HEK293T (cell line): ENCODE measurements at regions not wholly inside any gene's neighbourhood (a gene's known extent, or its start where the extent isn't known, plus 50 kb on each side); places are given as distances from the start of the nearest gene placed in this dataset.

ENCODE experiments used
- CTCF ChIA-PET: fragments of 350-600 bp; formaldehyde crosslinking; extraction: SDS; loops from one replicate; lab custom pipeline; 2021; ENCODE audit warnings: antibody characterized with exemption, inconsistent platforms; lab: Yijun Ruan, JAX
- POLR2A ChIA-PET: fragments of 350-600 bp; formaldehyde crosslinking; extraction: SDS; loops from one replicate; lab custom pipeline; 2020; ENCODE audit warnings: antibody characterized with exemption, inconsistent platforms; lab: Yijun Ruan, JAX
- DNase-seq: peaks from one replicate; pipeline ENCODE4 v3.0.0; 2012; ENCODE audit warnings: mixed read lengths; ENCODE audit errors: extremely low spot score
- ARNT ChIP-seq: fragments of 450-650 bp; IDR thresholded peaks from 2 replicates; pipeline ENCODE4 v1.6.1; 2017; ENCODE audit warnings: mild to moderate bottlenecking
- BHLHE40 ChIP-seq: fragments of 450-650 bp; IDR thresholded peaks from 2 replicates; pipeline ENCODE4 v1.6.1; 2016; ENCODE audit warnings: mild to moderate bottlenecking, moderate library complexity, borderline replicate concordance
- CTBP1 ChIP-seq: fragments of 450-650 bp; IDR thresholded peaks from 2 replicates; pipeline ENCODE4 v1.6.1; 2016; ENCODE audit warnings: borderline replicate concordance
- ELF4 ChIP-seq: fragments of 450-650 bp; IDR thresholded peaks from 2 replicates; pipeline ENCODE4 v1.6.1; 2017; ENCODE audit warnings: antibody characterized with exemption
- FOXA1 ChIP-seq: fragments of 450-650 bp; IDR thresholded peaks from 2 replicates; pipeline ENCODE4 v1.6.1; 2016; ENCODE audit warnings: mild to moderate bottlenecking
- FOXK2 ChIP-seq: fragments of 450-650 bp; IDR thresholded peaks from 2 replicates; pipeline ENCODE4 v1.6.1; 2016; ENCODE audit warnings: mild to moderate bottlenecking
- FOXM1 ChIP-seq: fragments of 450-650 bp; IDR thresholded peaks from 2 replicates; pipeline ENCODE4 v1.6.1; 2017; ENCODE audit warnings: mild to moderate bottlenecking, borderline replicate concordance
- HDGF ChIP-seq: fragments of 450-650 bp; IDR thresholded peaks from 2 replicates; pipeline ENCODE4 v1.6.1; 2017; ENCODE audit warnings: antibody characterized with exemption, borderline replicate concordance
- L3MBTL2 ChIP-seq: fragments of 450-650 bp; conservative IDR thresholded peaks from 2 replicates; pipeline ENCODE4 v1.6.1; 2016; ENCODE audit warnings: mild to moderate bottlenecking
- LEF1 ChIP-seq: fragments of 450-650 bp; IDR thresholded peaks from 2 replicates; pipeline ENCODE4 v1.6.1; 2017; ENCODE audit warnings: mild to moderate bottlenecking, borderline replicate concordance
- NFRKB ChIP-seq: fragments of 450-650 bp; IDR thresholded peaks from 2 replicates; pipeline ENCODE4 v1.6.1; 2016; ENCODE audit warnings: mild to moderate bottlenecking, moderate library complexity
- PKNOX1 ChIP-seq: fragments of 450-650 bp; IDR thresholded peaks from 2 replicates; pipeline ENCODE4 v1.6.1; 2016
- SP1 ChIP-seq: fragments of 450-650 bp; IDR thresholded peaks from 2 replicates; pipeline ENCODE4 v1.6.1; 2017
- SUZ12 ChIP-seq: fragments of 450-650 bp; IDR thresholded peaks from 2 replicates; pipeline ENCODE4 v1.6.1; 2016; ENCODE audit warnings: mild to moderate bottlenecking
- TARDBP ChIP-seq: fragments of 450-650 bp; IDR thresholded peaks from 2 replicates; pipeline ENCODE4 v1.6.1; 2016
- ZNF384 ChIP-seq: fragments of 450-650 bp; IDR thresholded peaks from 2 replicates; pipeline ENCODE4 v1.6.1; 2016

GRCh38 chr7:85630904-85631600 lies 444.2 kb upstream of the SEMA3D start:
- no peak for TF ChIP-seq CTBP1
- no peak for TF ChIP-seq BHLHE40
- TF ChIP-seq SUZ12 = no peak
- TF ChIP-seq FOXA1 = no peak
- TF ChIP-seq PKNOX1 = no peak
- no peak for TF ChIP-seq ELF4
- no peak for TF ChIP-seq ARNT
- no peak for TF ChIP-seq HDGF
- TF ChIP-seq L3MBTL2 = no peak
- no peak for TF ChIP-seq LEF1
- no peak for TF ChIP-seq ZNF384
- no peak for TF ChIP-seq FOXM1
- TF ChIP-seq SP1 = no peak
- TF ChIP-seq FOXK2 = no peak
- ChIA-PET POLR2A (no interaction called here), CTCF (no interaction called here)
- DNase-seq = no peak

GRCh38 chr7:85627791-85628586 lies 441.1 kb upstream of the SEMA3D start:
- CTCF ChIA-PET = no interaction called here
- POLR2A ChIA-PET = no interaction called here
- TF ChIP-seq SP1 = no peak
- no peak for TF ChIP-seq ZNF384
- no peak for TF ChIP-seq PKNOX1
- TF ChIP-seq LEF1 = no peak
- TF ChIP-seq L3MBTL2 = no peak
- no peak for TF ChIP-seq BHLHE40
- TF ChIP-seq ARNT = no peak
- no peak for TF ChIP-seq TARDBP
- no peak for TF ChIP-seq FOXM1
- TF ChIP-seq ELF4 = no peak
- DNase-seq = no peak

- no peak for DNase-seq
- TF ChIP-seq NFRKB (no peak), FOXM1 (no peak), ARNT (no peak), BHLHE40 (no peak), ZNF384 (no peak), LEF1 (no peak), FOXK2 (no peak), SUZ12 (no peak), CTBP1 (no peak), L3MBTL2 (no peak)
- ChIA-PET POLR2A (no interaction called here), CTCF (no interaction called here)
Observed at GRCh38 chr7:85622059-85622458, 435.2 kb upstream of the SEMA3D start.

- ChIA-PET CTCF (no interaction called here), POLR2A (no interaction called here)
- no peak for DNase-seq
- TF ChIP-seq LEF1 = no peak
- no peak for TF ChIP-seq SUZ12
- TF ChIP-seq CTBP1 = no peak
- no peak for TF ChIP-seq L3MBTL2
- TF ChIP-seq TARDBP = no peak
- no peak for TF ChIP-seq PKNOX1
- TF ChIP-seq FOXK2 = no peak
- no peak for TF ChIP-seq NFRKB
- no peak for TF ChIP-seq ARNT
- TF ChIP-seq ZNF384 = no peak
- no peak for TF ChIP-seq FOXM1
- no peak for TF ChIP-seq BHLHE40
- no peak for TF ChIP-seq SP1
- TF ChIP-seq ELF4 = no peak
- TF ChIP-seq FOXA1 = no peak
- TF ChIP-seq HDGF = no peak
Observed at GRCh38 chr7:85620936-85621685, 434.3 kb upstream of the SEMA3D start.

- TF ChIP-seq FOXA1 (no peak), SUZ12 (no peak), ARNT (no peak), HDGF (no peak), PKNOX1 (no peak), FOXK2 (no peak), CTBP1 (no peak), L3MBTL2 (no peak), BHLHE40 (no peak)
- DNase-seq = no peak
- CTCF ChIA-PET = no interaction called here
Observed at GRCh38 chr7:85619236-85619635, 432.4 kb upstream of the SEMA3D start.

More at GRCh38 chr7:85619236-85619635, 432.4 kb upstream of the SEMA3D start:
- POLR2A ChIA-PET = no interaction called here
